GM12874 (cell line): ENCODE measurements at regions not wholly inside any gene's neighbourhood (a gene's known extent, or its start where the extent isn't known, plus 50 kb on each side); places are given as distances from the start of the nearest gene placed in this dataset.

Source experiments
- TF ChIP-seq, protein P1 (sequence below): IDR thresholded peaks from 2 replicates; pipeline ENCODE4 v1.5.1; 2011; ENCODE audit warnings: low read depth, mild to moderate bottlenecking, control low read depth, low read length, moderate library complexity; ENCODE audit not compliant: insufficient read depth

DNA sequence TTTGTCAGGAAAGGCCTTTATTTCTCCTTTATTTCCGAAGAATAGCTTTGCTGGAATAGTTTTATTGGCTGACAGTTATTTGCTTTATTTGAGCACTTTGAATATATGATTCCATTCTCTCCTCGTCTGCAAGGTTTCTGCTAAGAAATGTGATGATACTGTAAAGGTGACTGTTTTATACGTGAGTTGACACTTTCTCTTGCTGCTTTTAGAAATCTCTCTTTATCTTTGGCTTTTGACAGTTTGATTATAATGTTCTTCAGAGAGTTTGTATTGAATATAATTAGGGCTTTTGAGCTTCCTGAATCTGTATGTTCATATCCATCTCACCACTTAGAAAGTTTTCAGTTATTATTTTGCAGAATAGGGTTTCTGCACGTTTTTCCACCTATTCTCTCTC lies 1003.7 kb upstream of the SLIT2 start:
- TF ChIP-seq, protein P1, sequence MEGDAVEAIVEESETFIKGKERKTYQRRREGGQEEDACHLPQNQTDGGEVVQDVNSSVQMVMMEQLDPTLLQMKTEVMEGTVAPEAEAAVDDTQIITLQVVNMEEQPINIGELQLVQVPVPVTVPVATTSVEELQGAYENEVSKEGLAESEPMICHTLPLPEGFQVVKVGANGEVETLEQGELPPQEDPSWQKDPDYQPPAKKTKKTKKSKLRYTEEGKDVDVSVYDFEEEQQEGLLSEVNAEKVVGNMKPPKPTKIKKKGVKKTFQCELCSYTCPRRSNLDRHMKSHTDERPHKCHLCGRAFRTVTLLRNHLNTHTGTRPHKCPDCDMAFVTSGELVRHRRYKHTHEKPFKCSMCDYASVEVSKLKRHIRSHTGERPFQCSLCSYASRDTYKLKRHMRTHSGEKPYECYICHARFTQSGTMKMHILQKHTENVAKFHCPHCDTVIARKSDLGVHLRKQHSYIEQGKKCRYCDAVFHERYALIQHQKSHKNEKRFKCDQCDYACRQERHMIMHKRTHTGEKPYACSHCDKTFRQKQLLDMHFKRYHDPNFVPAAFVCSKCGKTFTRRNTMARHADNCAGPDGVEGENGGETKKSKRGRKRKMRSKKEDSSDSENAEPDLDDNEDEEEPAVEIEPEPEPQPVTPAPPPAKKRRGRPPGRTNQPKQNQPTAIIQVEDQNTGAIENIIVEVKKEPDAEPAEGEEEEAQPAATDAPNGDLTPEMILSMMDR: no peak

DNA sequence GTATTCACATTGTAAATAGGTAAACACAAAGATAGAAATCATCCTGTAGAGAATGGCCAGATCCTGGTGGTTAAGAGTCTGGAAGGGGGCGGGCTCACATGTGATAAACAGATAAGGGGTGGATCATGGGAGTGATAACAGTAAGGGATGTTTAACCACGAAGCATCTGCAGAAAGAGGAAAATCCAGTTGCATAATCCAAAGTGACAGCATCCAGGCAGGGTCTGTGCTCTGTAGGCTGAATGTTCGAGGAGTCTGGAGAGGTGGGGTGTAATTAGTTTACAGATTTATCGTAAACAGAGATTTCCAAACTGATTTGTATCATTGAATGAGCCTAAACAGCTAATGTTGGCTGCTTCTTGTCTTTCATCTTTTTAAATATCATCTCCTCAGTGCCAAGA lies 1009.8 kb upstream of the SLIT2 start:
- TF ChIP-seq, protein P1: no peak

DNA sequence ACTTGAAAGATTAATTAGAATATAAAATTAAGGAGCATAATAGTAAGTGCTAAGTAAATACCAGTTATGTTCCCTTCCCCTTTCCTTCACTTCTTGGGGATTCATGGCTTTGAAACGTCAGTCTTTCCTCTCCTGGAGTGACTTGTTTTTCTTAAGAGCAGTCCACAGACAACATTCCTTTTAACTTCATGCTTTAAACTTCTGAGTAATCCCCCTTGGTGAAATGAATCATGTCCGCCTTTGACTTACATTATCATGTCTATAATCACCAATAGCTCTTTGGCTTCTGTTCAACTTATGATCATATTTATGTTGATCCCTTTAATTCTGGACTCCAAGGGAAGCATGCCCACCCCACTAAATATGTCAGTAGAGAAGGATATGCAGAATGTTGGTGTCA lies 1012.1 kb upstream of the SLIT2 start:
- TF ChIP-seq, protein P1: no peak

DNA sequence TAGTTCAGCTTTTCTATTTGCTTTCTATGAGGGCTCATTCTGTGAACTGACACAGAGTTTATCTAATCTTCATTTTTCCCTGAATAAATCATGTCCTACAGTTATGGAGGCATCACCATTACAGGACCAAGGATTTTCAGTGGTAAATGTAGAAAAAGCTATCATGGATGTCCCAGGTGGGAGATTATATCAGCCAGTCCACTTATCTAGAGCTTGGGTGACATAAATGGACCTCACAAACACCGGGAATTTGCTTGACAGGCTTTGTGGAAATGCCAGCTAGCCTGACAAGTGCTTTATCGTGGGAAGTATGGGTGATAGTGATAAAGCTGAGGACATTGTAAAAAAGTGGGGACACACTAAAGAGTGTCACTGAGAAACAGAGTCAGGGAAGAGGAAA lies 1015.2 kb upstream of the SLIT2 start:
- TF ChIP-seq, protein P1: no peak

DNA sequence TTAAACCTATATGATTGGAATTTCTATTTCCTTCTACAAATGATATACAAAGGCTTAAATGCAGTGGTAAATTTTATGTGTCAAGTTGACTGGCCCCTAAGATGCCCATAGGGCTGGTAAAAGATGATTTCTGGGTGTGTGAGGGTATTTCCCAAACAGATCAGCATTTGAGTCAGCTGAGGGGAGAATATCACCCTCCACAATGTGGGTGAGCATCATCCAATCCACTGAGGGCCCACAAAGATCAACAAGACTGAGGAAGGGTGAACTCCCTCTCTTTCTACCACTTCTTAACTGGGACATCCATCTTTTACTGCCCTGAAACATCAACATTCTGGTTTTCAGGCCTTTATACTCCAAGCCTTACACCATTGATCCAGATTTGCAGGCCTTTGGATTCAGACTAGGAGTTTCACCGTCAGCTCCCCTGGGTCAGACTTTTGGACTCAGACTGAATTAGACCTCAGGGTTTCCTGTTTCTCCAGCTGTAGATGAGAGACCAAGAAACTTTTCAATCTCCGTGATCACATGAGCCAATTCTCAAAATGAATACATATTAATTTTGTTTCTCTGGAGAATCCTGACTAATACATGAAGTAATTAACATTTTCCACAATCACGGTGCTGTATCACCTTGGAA lies 1020.7 kb upstream of the SLIT2 start:
- TF ChIP-seq, protein P1: no peak

DNA sequence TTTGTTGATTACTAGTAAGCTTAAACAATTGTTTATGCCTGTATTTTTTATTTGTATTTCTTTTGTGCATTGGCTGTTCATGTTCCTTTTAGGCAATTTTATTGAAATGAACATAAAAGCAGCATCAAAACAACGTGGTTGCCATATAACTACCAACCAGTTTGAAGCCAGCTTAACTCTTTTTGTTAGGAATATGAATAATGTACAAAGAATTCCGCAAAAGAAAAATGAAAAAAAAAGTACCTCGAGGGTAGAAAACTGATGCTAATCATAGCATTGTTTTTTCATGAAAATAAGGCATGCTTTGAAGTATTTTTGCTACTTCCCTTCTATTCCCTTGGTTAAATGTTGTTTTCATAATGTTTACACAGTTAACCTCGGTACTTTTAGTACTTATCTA lies 1024.0 kb upstream of the SLIT2 start:
- TF ChIP-seq, protein P1: no peak

DNA sequence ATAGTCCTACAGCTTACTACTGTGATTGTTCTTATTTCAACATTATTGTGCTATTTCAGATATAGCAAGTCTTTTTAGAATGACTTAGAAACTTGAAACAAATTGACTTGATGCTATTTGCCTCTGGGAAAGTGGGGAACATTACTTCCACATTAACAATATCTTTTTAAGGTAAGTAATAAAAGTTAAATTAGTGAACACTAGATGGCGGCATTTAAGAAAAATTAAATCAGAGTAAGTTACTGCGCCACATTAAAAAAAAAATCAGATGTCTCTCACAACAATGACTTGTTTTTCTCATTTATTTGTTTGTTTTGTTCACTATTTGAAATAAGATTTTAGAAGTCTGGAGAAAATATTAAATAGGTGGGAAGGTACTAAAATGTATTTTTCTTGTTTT lies 1026.9 kb upstream of the SLIT2 start:
- TF ChIP-seq, protein P1: no peak
